HepG2 (cell line): ENCODE measurements at regions not wholly inside any gene's neighbourhood (a gene's known extent, or its start where the extent isn't known, plus 50 kb on each side); places are given as distances from the start of the nearest gene placed in this dataset.

Experiments
- FIP1L1 ChIP-seq: fragments of 200-400 bp; formaldehyde crosslinking; IDR thresholded peaks from 2 replicates; pipeline ENCODE4 v1.6.1; 2018; ENCODE audit warnings: low read depth, mild to moderate bottlenecking, low read length, moderate library complexity, borderline replicate concordance; ENCODE audit not compliant: insufficient read depth
- FOXA1 ChIP-seq, 2 experiments: fragments of 450-650 bp in 1 of 2; sonication (generic) in 1 of 2; formaldehyde crosslinking in 1 of 2; IDR thresholded peaks; 2 replicates each; pipeline versions ENCODE4 v1.4.0 to v1.6.1; 2016 to 2020; ENCODE audit warnings: missing genetic modification reagents in 1 of 2
- JUNB ChIP-seq: sonication (generic); formaldehyde crosslinking; IDR thresholded peaks from 2 replicates; pipeline ENCODE4 v1.8.0; 2022; ENCODE audit warnings: missing genetic modification reagents, mild to moderate bottlenecking, borderline replicate concordance
- JUND ChIP-seq: sonication (generic); formaldehyde crosslinking; IDR thresholded peaks from 2 replicates; pipeline ENCODE4 v1.8.0; 2022; ENCODE audit warnings: mild to moderate bottlenecking, missing genetic modification reagents
- POLR2A ChIP-seq, 2 experiments: IDR thresholded peaks; 2 replicates each; pipeline ENCODE4 v1.6.1; 2011; ENCODE audit warnings: low read depth in 2 of 2, low read length in 2 of 2, mild to moderate bottlenecking in 1 of 2, moderate library complexity in 1 of 2; ENCODE audit not compliant: insufficient read depth in 1 of 2
- RNF2 ChIP-seq: fragments of 450-650 bp; conservative IDR thresholded peaks from 2 replicates; pipeline ENCODE4 v1.6.1; 2016; ENCODE audit warnings: low read depth
- SETDB1 ChIP-seq: sonication (generic); formaldehyde crosslinking; IDR thresholded peaks from 2 replicates; pipeline ENCODE4 v1.5.1; 2020; ENCODE audit warnings: missing genetic modification reagents, mild to moderate bottlenecking, borderline replicate concordance
- SMAD1 ChIP-seq: sonication (generic); formaldehyde crosslinking; IDR thresholded peaks from 2 replicates; pipeline ENCODE4 v1.4.0; 2020; ENCODE audit warnings: missing genetic modification reagents, low read depth, mild to moderate bottlenecking, borderline replicate concordance
- ZBTB37 ChIP-seq: sonication (generic); formaldehyde crosslinking; IDR thresholded peaks from 2 replicates; pipeline ENCODE4 v1.4.0; 2020; ENCODE audit warnings: mild to moderate bottlenecking, missing genetic modification reagents
- ZFP37 ChIP-seq: sonication (generic); formaldehyde crosslinking; IDR thresholded peaks from 2 replicates; pipeline ENCODE4 v1.4.0; 2020; ENCODE audit warnings: missing genetic modification reagents, borderline replicate concordance
- ZNF17 ChIP-seq: sonication (generic); formaldehyde crosslinking; IDR thresholded peaks from 2 replicates; pipeline ENCODE4 v1.5.0; 2020; ENCODE audit warnings: mild to moderate bottlenecking, missing genetic modification reagents
- ZNF782 ChIP-seq: sonication (generic); formaldehyde crosslinking; IDR thresholded peaks from 2 replicates; pipeline ENCODE4 v1.4.0; 2020; ENCODE audit warnings: missing genetic modification reagents, mild to moderate bottlenecking, borderline replicate concordance
- ZSCAN29 ChIP-seq: sonication (generic); formaldehyde crosslinking; conservative IDR thresholded peaks from 2 replicates; pipeline ENCODE4 v1.4.0; 2020; ENCODE audit warnings: mild to moderate bottlenecking, missing genetic modification reagents
- TF ChIP-seq, protein P1 (sequence below): sonication (generic); formaldehyde crosslinking; IDR thresholded peaks from 2 replicates; pipeline ENCODE4 v1.5.0; 2020; ENCODE audit warnings: mild to moderate bottlenecking, missing genetic modification reagents, moderate library complexity

- no peak for TF ChIP-seq ZBTB37
- TF ChIP-seq POLR2A (IDR thresholded peaks at IDR 0.05; ENCODE audit: insufficient read depth in 1 of 2, low read depth in 2 of 2, low read length in 2 of 2): no peak
- no peak for TF ChIP-seq JUND
- TF ChIP-seq, protein P1, sequence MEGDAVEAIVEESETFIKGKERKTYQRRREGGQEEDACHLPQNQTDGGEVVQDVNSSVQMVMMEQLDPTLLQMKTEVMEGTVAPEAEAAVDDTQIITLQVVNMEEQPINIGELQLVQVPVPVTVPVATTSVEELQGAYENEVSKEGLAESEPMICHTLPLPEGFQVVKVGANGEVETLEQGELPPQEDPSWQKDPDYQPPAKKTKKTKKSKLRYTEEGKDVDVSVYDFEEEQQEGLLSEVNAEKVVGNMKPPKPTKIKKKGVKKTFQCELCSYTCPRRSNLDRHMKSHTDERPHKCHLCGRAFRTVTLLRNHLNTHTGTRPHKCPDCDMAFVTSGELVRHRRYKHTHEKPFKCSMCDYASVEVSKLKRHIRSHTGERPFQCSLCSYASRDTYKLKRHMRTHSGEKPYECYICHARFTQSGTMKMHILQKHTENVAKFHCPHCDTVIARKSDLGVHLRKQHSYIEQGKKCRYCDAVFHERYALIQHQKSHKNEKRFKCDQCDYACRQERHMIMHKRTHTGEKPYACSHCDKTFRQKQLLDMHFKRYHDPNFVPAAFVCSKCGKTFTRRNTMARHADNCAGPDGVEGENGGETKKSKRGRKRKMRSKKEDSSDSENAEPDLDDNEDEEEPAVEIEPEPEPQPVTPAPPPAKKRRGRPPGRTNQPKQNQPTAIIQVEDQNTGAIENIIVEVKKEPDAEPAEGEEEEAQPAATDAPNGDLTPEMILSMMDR (CRISPR knock-in tag): no peak
- no peak for TF ChIP-seq FIP1L1
- TF ChIP-seq SETDB1 (CRISPR knock-in tag): no peak
- TF ChIP-seq JUNB (CRISPR knock-in tag): no peak
- TF ChIP-seq ZNF782 (CRISPR knock-in tag): no peak
- no peak for TF ChIP-seq ZSCAN29 (CRISPR knock-in tag)
- no peak for TF ChIP-seq ZFP37
- no peak for TF ChIP-seq SMAD1 (CRISPR knock-in tag)
- TF ChIP-seq FOXA1 (IDR thresholded peaks at IDR 0.05): no peak
- no peak for TF ChIP-seq FOXA1 (CRISPR knock-in tag; IDR thresholded peaks at IDR 0.05)
- no peak for TF ChIP-seq ZNF17 (CRISPR knock-in tag)
- no peak for TF ChIP-seq RNF2
Measured at GRCh38 chr6:140661691-140662090, 1287.2 kb upstream of the CITED2 start.
